CD1c-positive myeloid dendritic cell (primary cell): ENCODE measurements at regions not wholly inside any gene's neighbourhood (a gene's known extent, or its start where the extent isn't known, plus 50 kb on each side); places are given as distances from the start of the nearest gene placed in this dataset.
A peak's percentile ranks its signal among the peaks of the same experiment; 100 is the strongest.
"Not testable (repeated sequence)": the region's sequence is repeated elsewhere in the genome, so short reads cannot be mapped to it uniquely, and the experiment has no call there.

Experiments used
- DNase-seq: peaks from one replicate; pipeline ENCODE4 v3.0.0-alpha.2; 2016; ENCODE audit errors: extremely low spot score

- no peak for DNase-seq
These were observed 50.8 kb upstream of the BEND6 start for GRCh38 chr6:56904068-56904467.

GRCh38 chr6:56902641-56903464 lies 52.1 kb upstream of the BEND6 start:
- DNase-seq, result peak; percentile 58

- no peak for DNase-seq
These were observed 54.1 kb upstream of the BEND6 start for GRCh38 chr6:56900784-56901183.

GRCh38 chr6:56899753-56900152 lies 55.2 kb upstream of the BEND6 start:
- DNase-seq, result no peak

- DNase-seq, result no peak
These were observed 55.6 kb upstream of the BEND6 start for GRCh38 chr6:56899311-56899710.

- DNase-seq, result no peak
These were observed 56.9 kb upstream of the BEND6 start for GRCh38 chr6:56897789-56898529.

GRCh38 chr6:56891754-56892153 lies 63.2 kb upstream of the BEND6 start:
- DNase-seq, result no peak

GRCh38 chr6:56890683-56891429 lies 64.1 kb upstream of the BEND6 start:
- peak; percentile 61 for DNase-seq

GRCh38 chr6:56890066-56890465 lies 64.8 kb upstream of the BEND6 start:
- no peak for DNase-seq

- DNase-seq, result no peak
These were observed 65.4 kb upstream of the BEND6 start for GRCh38 chr6:56889492-56889891.

- DNase-seq, result no peak
These were observed 66.2 kb upstream of the BEND6 start for GRCh38 chr6:56888687-56889086.

- DNase-seq, result no peak
These were observed 67.8 kb upstream of the BEND6 start for GRCh38 chr6:56887086-56887485.

- no peak for DNase-seq
These were observed 77.0 kb upstream of the BEND6 start for GRCh38 chr6:56877922-56878321.

GRCh38 chr6:56875961-56876360 lies 78.9 kb upstream of the BEND6 start:
- DNase-seq, result no peak

- no peak for DNase-seq
These were observed 79.4 kb upstream of the BEND6 start for GRCh38 chr6:56875523-56875922.

GRCh38 chr6:56874328-56874727 lies 80.6 kb upstream of the BEND6 start:
- DNase-seq, result no peak

GRCh38 chr6:56870053-56870452 lies 84.9 kb upstream of the BEND6 start:
- not testable (repeated sequence) for DNase-seq

- no peak for DNase-seq
These were observed 85.6 kb upstream of the BEND6 start for GRCh38 chr6:56869346-56869745.

GRCh38 chr6:56868687-56869086 lies 86.2 kb upstream of the BEND6 start:
- DNase-seq, result peak; percentile 7

GRCh38 chr6:56866917-56867522 lies 87.9 kb upstream of the BEND6 start:
- no peak for DNase-seq

- no peak for DNase-seq
These were observed 89.6 kb upstream of the BEND6 start for GRCh38 chr6:56865081-56865875.
